ENCODE measurements at regions not wholly inside any gene's neighbourhood (a gene's known extent, or its start where the extent isn't known, plus 50 kb on each side); places are given as distances from the start of the nearest gene placed in this dataset.

GRCh38 chr9:95729669-95730368 is 145.7 kb upstream of the ERCC6L2 start (continued):
- TF ChIP-seq TOE1 (IDR thresholded peaks at IDR 0.05; ENCODE audit: borderline replicate concordance) = no peak
- TF ChIP-seq TOE1 (CRISPR knock-in tag; IDR thresholded peaks at IDR 0.05; ENCODE audit: borderline replicate concordance, low read depth) = no peak
- no peak for TF ChIP-seq SMARCA5 (IDR thresholded peaks at IDR 0.05)
- no peak for TF ChIP-seq PTTG1 (tag; IDR thresholded peaks at IDR 0.05; ENCODE audit: low read depth)
- no peak for TF ChIP-seq KLF13 (tag; IDR thresholded peaks at IDR 0.05; ENCODE audit: borderline replicate concordance, low read depth)
- TF ChIP-seq MITF (IDR thresholded peaks at IDR 0.05) = no peak
- TF ChIP-seq CUX1 (CRISPR knock-in tag; IDR thresholded peaks at IDR 0.05) = no peak
- no peak for TF ChIP-seq STAT6 (CRISPR knock-in tag; IDR thresholded peaks at IDR 0.05)
- TF ChIP-seq NONO (IDR thresholded peaks at IDR 0.05; ENCODE audit: low read depth in 2 of 2, low read length in 1 of 2) = no peak
- TF ChIP-seq CC2D1A (IDR thresholded peaks at IDR 0.05) = peak; percentile 28; the same call in 1 of the 2 replicates
- TF ChIP-seq RFX1 (IDR thresholded peaks at IDR 0.05) = no peak
- TF ChIP-seq GMEB1 (CRISPR knock-in tag; IDR thresholded peaks at IDR 0.05) = no peak
- no peak for TF ChIP-seq USF1 (CRISPR knock-in tag; IDR thresholded peaks at IDR 0.05)
- TF ChIP-seq CHD4 (IDR thresholded peaks at IDR 0.05; ENCODE audit: insufficient read depth, insufficient replicate concordance, low read depth, low read length, poor library complexity, severe bottlenecking) = no peak
- no peak for TF ChIP-seq KLF1 (tag; IDR thresholded peaks at IDR 0.05)
- no peak for TF ChIP-seq GABPB2 (CRISPR knock-in tag; conservative IDR thresholded peaks at IDR 0.05)

All from K562 (cell line).